Parathyroid adenoma (tissue), 2 donors: ENCODE measurements at regions not wholly inside any gene's neighbourhood (a gene's known extent, or its start where the extent isn't known, plus 50 kb on each side); places are given as distances from the start of the nearest gene placed in this dataset.

Source experiments
- H2AFZ ChIP-seq: fragments of 300-600 bp; sonication (generic); one replicate; pipeline ENCODE4 v1.7.0; 2017; ENCODE audit warnings: antibody characterized with exemption, mild to moderate bottlenecking
- H3K27ac ChIP-seq: fragments of 300-600 bp; sonication (generic); one replicate; pipeline ENCODE4 v1.7.0; 2017
- H3K27me3 ChIP-seq: fragments of 300-600 bp; sonication (generic); one replicate; pipeline ENCODE4 v1.7.0; 2017; ENCODE audit warnings: low read length; ENCODE audit not compliant: control insufficient read depth, insufficient read depth
- H3K36me3 ChIP-seq: fragments of 300-600 bp; sonication (generic); one replicate; pipeline ENCODE4 v1.7.0; 2017; ENCODE audit warnings: low read length; ENCODE audit not compliant: control insufficient read depth, insufficient read depth
- H3K4me1 ChIP-seq: fragments of 300-600 bp; sonication (generic); one replicate; pipeline ENCODE4 v1.7.0; 2017; ENCODE audit warnings: control low read depth
- H3K4me2 ChIP-seq: fragments of 300-600 bp; sonication (generic); one replicate; pipeline ENCODE4 v1.7.0; 2017; ENCODE audit warnings: low read length
- H3K4me3 ChIP-seq: fragments of 300-600 bp; sonication (generic); one replicate; pipeline ENCODE4 v1.7.0; 2017; ENCODE audit warnings: low read depth, low read length
- H3K79me2 ChIP-seq: fragments of 300-600 bp; sonication (generic); one replicate; pipeline ENCODE4 v1.7.0; 2017; ENCODE audit warnings: control low read depth
- H3K9ac ChIP-seq: fragments of 300-600 bp; sonication (generic); one replicate; pipeline ENCODE4 v1.7.0; 2017; ENCODE audit warnings: mild to moderate bottlenecking
- H3K9me3 ChIP-seq: fragments of 300-600 bp; sonication (generic); one replicate; pipeline ENCODE4 v1.7.0; 2017; ENCODE audit warnings: low read length; ENCODE audit not compliant: control insufficient read depth
- CTCF ChIP-seq: fragments of 300-600 bp; sonication (generic); IDR thresholded peaks from one replicate; pipeline ENCODE4 v1.7.0; 2017; ENCODE audit warnings: antibody characterized with exemption, mild to moderate bottlenecking
- donor health status: primary hyperparathyroidism.

DNA sequence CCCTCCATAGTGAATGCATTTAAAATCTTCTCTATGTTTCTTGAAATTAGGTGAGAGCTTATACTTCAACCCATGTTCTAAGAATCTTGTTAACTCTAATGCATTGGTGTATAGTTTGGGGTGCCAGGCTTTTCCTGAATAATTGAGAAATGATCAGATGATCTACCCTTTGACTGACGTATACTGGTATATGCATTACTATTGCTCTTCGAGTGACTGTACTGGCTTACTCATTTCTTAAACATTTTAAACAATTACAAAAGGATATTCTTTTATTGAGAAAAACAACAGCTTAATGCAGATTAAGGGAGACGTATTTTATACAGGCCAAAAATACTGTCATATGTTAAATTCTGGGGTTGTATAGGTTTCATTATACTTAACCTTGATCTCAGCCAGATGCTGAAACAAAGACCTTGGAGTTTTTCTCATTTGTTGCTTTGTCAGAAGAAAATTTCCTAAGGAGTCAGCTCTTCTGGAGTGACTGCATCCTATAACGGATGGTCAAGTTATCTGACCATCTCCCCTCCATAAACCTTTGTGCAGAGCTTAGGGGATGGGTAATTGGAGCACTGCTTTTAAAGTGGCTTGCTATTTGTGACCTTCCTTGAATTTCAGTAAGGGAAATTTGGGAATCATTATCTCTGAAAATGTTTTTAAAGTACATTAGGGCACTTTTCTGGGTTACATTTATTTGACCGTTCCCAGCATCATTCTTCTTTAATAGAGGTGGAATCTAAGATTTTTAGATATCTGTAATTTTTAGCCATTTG is 507.6 kb downstream of the PCNX1 start:
- Histone ChIP-seq H3K4me3 (no peak overlapping the region), H3K27ac (no peak overlapping the region), H3K9me3 (no peaks in the 10 kb centered on the region), H3K27me3 (no peaks in the 10 kb centered on the region), H3K4me2 (peak overlapping the region; percentile 4), H3K9ac (no peak overlapping the region), H3K4me1 (peaks cover 4% of the 10 kb centered on the region), H3K36me3 (no peaks in the 10 kb centered on the region), H3K79me2 (peaks cover 10% of the 10 kb centered on the region), H2AFZ (no peak overlapping the region)
- TF ChIP-seq CTCF = no peak

DNA sequence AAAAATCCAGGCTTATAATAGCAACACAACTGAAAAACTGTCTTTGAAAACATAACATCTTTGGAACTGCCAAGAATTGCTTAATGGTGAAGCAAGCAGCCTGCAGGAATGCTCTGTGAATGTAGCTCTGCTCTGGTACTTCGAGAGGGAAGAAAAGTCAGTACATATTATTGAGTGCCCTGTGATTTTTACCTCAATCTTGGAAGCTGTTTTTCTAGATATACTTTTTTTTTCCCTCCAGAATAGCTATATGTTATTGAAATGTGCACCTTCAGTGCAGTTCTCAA is 508.1 kb downstream of the PCNX1 start:
- Histone ChIP-seq H3K27ac (no peak overlapping the region), H3K9me3 (no peaks in the 10 kb centered on the region), H3K36me3 (no peaks in the 10 kb centered on the region), H3K4me2 (no peak overlapping the region), H2AFZ (no peak overlapping the region), H3K4me3 (no peak overlapping the region), H3K4me1 (peaks cover 4% of the 10 kb centered on the region), H3K9ac (no peak overlapping the region), H3K27me3 (no peaks in the 10 kb centered on the region), H3K79me2 (peaks cover 10% of the 10 kb centered on the region)
- no peak for TF ChIP-seq CTCF

GRCh38 chr14:71416392-71416791 is 509.1 kb downstream of the PCNX1 start:
- H3K4me1 ChIP-seq = peaks cover 4% of the 10 kb centered on the region
- peaks cover 8% of the 10 kb centered on the region for H3K79me2 ChIP-seq
- H3K9ac ChIP-seq = no peak overlapping the region
- no peak for TF ChIP-seq CTCF
- H2AFZ ChIP-seq = no peak overlapping the region
- H3K4me2 ChIP-seq = no peak overlapping the region
- H3K4me3 ChIP-seq = no peak overlapping the region
- no peaks in the 10 kb centered on the region for H3K36me3 ChIP-seq
- no peak overlapping the region for H3K27ac ChIP-seq
- H3K27me3 ChIP-seq = no peaks in the 10 kb centered on the region
- H3K9me3 ChIP-seq = no peaks in the 10 kb centered on the region

- no peak for TF ChIP-seq CTCF
- no peaks in the 10 kb centered on the region for H3K79me2 ChIP-seq
- H3K4me3 ChIP-seq = no peak overlapping the region
- H3K27ac ChIP-seq = no peak overlapping the region
- no peaks in the 10 kb centered on the region for H3K36me3 ChIP-seq
- H2AFZ ChIP-seq = no peak overlapping the region
- H3K9me3 ChIP-seq = no peaks in the 10 kb centered on the region
- no peak overlapping the region for H3K4me2 ChIP-seq
- peaks cover 4% of the 10 kb centered on the region for H3K4me1 ChIP-seq
- no peaks in the 10 kb centered on the region for H3K27me3 ChIP-seq
- H3K9ac ChIP-seq = no peak overlapping the region
These were observed 511.4 kb downstream of the PCNX1 start for GRCh38 chr14:71418532-71419245.

DNA sequence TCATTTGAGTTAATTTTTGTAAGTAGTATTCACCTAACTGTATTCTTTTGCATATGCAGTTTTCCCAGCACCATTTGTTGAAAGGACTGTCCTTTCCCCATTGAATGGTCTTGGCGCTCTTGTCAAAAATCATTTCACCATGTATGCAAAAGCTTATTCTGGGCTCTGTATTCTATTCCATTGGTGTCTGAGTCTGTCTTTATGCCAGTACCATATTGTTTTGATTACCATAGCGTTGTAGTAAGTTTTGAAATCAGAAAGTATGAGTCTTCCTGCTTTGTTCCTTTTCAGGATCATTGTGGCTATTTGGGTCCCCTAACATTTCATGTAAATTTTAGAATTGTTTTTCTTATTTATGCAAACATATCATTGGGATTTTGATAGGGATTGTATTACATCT is 508.7 kb upstream of the RGS6 start:
- H3K4me3 ChIP-seq = no peak overlapping the region
- H3K9me3 ChIP-seq = no peaks in the 10 kb centered on the region
- no peak overlapping the region for H3K27ac ChIP-seq
- no peak overlapping the region for H3K4me2 ChIP-seq
- H3K9ac ChIP-seq = no peak overlapping the region
- no peak overlapping the region for H2AFZ ChIP-seq
- no peaks in the 10 kb centered on the region for H3K27me3 ChIP-seq
- no peaks in the 10 kb centered on the region for H3K36me3 ChIP-seq
- peaks cover 4% of the 10 kb centered on the region for H3K79me2 ChIP-seq
- no peaks in the 10 kb centered on the region for H3K4me1 ChIP-seq
- TF ChIP-seq CTCF = no peak
